SJSA1 (cell line): ENCODE measurements at regions not wholly inside any gene's neighbourhood (a gene's known extent, or its start where the extent isn't known, plus 50 kb on each side); places are given as distances from the start of the nearest gene placed in this dataset.

Experiments
- DNase-seq, 2 experiments: peaks; one replicate each; pipeline ENCODE4 v3.0.0-alpha.2; 2015 to 2020; ENCODE audit warnings: low spot score in 2 of 2, low read depth in 1 of 2
- H3K27ac ChIP-seq: fragments of 250-450 bp; sonication (Bioruptor Pico); 2 replicates; pipeline ENCODE4 v1.5.1; 2020; ENCODE audit warnings: mild to moderate bottlenecking, moderate library complexity
- H3K27me3 ChIP-seq: fragments of 250-450 bp; sonication (Bioruptor Pico); replicated peaks from 2 replicates; pipeline ENCODE4 v1.5.1; 2020; ENCODE audit warnings: mild to moderate bottlenecking, moderate library complexity
- H3K36me3 ChIP-seq: fragments of 250-450 bp; sonication (Bioruptor Pico); 2 replicates; pipeline ENCODE4 v1.5.1; 2020; ENCODE audit warnings: mild to moderate bottlenecking
- H3K4me1 ChIP-seq: fragments of 250-450 bp; sonication (Bioruptor Pico); replicated peaks from 2 replicates; pipeline ENCODE4 v1.6.1; 2021; ENCODE audit warnings: mild to moderate bottlenecking
- H3K4me3 ChIP-seq: fragments of 250-450 bp; sonication (Bioruptor Pico); 2 replicates; pipeline ENCODE4 v1.5.1; 2020; ENCODE audit warnings: mild to moderate bottlenecking
- H3K9me3 ChIP-seq: fragments of 250-450 bp; sonication (Bioruptor Pico); replicated peaks from 2 replicates; pipeline ENCODE4 v1.5.1; 2020; ENCODE audit warnings: mild to moderate bottlenecking

GRCh38 chr2:234628953-234629352, 132.1 kb upstream of the ARL4C start:
- Histone ChIP-seq H3K36me3 (no peaks in the 10 kb centered on the region), H3K27ac (no peak overlapping the region), H3K4me1 (peaks cover 48% of the 10 kb centered on the region), H3K9me3 (no peaks in the 10 kb centered on the region), H3K4me3 (no peak overlapping the region), H3K27me3 (no peaks in the 10 kb centered on the region)
- DNase-seq: no peak

- Histone ChIP-seq H3K9me3 (no peaks in the 10 kb centered on the region), H3K4me1 (peaks cover 50% of the 10 kb centered on the region), H3K36me3 (no peaks in the 10 kb centered on the region), H3K27me3 (no peaks in the 10 kb centered on the region), H3K27ac (no peak overlapping the region), H3K4me3 (no peak overlapping the region)
- DNase-seq: peak in 1 of 2 experiments; percentile 5
These were observed 130.4 kb upstream of the ARL4C start for GRCh38 chr2:234627308-234627707.

- H3K27ac ChIP-seq: no peak overlapping the region
- no peak overlapping the region for H3K4me3 ChIP-seq
- peaks cover 50% of the 10 kb centered on the region for H3K4me1 ChIP-seq
- H3K36me3 ChIP-seq: no peaks in the 10 kb centered on the region
- peak in 1 of 2 experiments; percentile 17 for DNase-seq
- H3K9me3 ChIP-seq: no peaks in the 10 kb centered on the region
- H3K27me3 ChIP-seq: no peaks in the 10 kb centered on the region
These were observed 129.8 kb upstream of the ARL4C start for GRCh38 chr2:234626566-234627130.

GRCh38 chr2:234625626-234626250, 128.9 kb upstream of the ARL4C start:
- Histone ChIP-seq H3K4me3 (no peak overlapping the region), H3K9me3 (no peaks in the 10 kb centered on the region), H3K36me3 (no peaks in the 10 kb centered on the region), H3K27ac (no peak overlapping the region), H3K4me1 (peaks cover 50% of the 10 kb centered on the region), H3K27me3 (no peaks in the 10 kb centered on the region)
- peak in 1 of 2 experiments; percentile 2 for DNase-seq

- H3K4me1 ChIP-seq: peaks cover 42% of the 10 kb centered on the region
- no peaks in the 10 kb centered on the region for H3K36me3 ChIP-seq
- no peak for DNase-seq
- no peaks in the 10 kb centered on the region for H3K9me3 ChIP-seq
- no peaks in the 10 kb centered on the region for H3K27me3 ChIP-seq
- H3K4me3 ChIP-seq: no peak overlapping the region
- H3K27ac ChIP-seq: peak overlapping the region; percentile 90
These were observed 126.7 kb upstream of the ARL4C start for GRCh38 chr2:234623521-234623991.

GRCh38 chr2:234621120-234621519, 124.2 kb upstream of the ARL4C start:
- Histone ChIP-seq H3K4me3 (no peak overlapping the region), H3K27me3 (no peaks in the 10 kb centered on the region), H3K27ac (peak overlapping the region; percentile 90), H3K4me1 (peaks cover 42% of the 10 kb centered on the region), H3K36me3 (no peaks in the 10 kb centered on the region), H3K9me3 (no peaks in the 10 kb centered on the region)
- DNase-seq: peak in 1 of 2 experiments; percentile 34

- H3K27me3 ChIP-seq: no peaks in the 10 kb centered on the region
- H3K27ac ChIP-seq: no peak overlapping the region
- no peak overlapping the region for H3K4me3 ChIP-seq
- no peaks in the 10 kb centered on the region for H3K9me3 ChIP-seq
- no peak for DNase-seq
- H3K36me3 ChIP-seq: no peaks in the 10 kb centered on the region
- H3K4me1 ChIP-seq: peaks cover 42% of the 10 kb centered on the region
These were observed 123.1 kb upstream of the ARL4C start for GRCh38 chr2:234620018-234620417.

- DNase-seq: no peak
- no peak overlapping the region for H3K27ac ChIP-seq
- H3K36me3 ChIP-seq: no peaks in the 10 kb centered on the region
- H3K9me3 ChIP-seq: no peaks in the 10 kb centered on the region
- H3K4me1 ChIP-seq: peaks cover 9% of the 10 kb centered on the region
- no peaks in the 10 kb centered on the region for H3K27me3 ChIP-seq
- H3K4me3 ChIP-seq: no peak overlapping the region
These were observed 118.9 kb upstream of the ARL4C start for GRCh38 chr2:234615643-234616356.

GRCh38 chr2:234611209-234611608, 114.3 kb upstream of the ARL4C start:
- no peaks in the 10 kb centered on the region for H3K27me3 ChIP-seq
- H3K4me3 ChIP-seq: no peak overlapping the region
- H3K36me3 ChIP-seq: no peaks in the 10 kb centered on the region
- no peak overlapping the region for H3K27ac ChIP-seq
- no peaks in the 10 kb centered on the region for H3K9me3 ChIP-seq
- no peaks in the 10 kb centered on the region for H3K4me1 ChIP-seq
- DNase-seq: no peak

- no peaks in the 10 kb centered on the region for H3K36me3 ChIP-seq
- no peak overlapping the region for H3K4me3 ChIP-seq
- H3K27ac ChIP-seq: no peak overlapping the region
- DNase-seq: no peak
- H3K9me3 ChIP-seq: no peaks in the 10 kb centered on the region
- H3K27me3 ChIP-seq: no peaks in the 10 kb centered on the region
- H3K4me1 ChIP-seq: no peaks in the 10 kb centered on the region
These were observed 112.1 kb upstream of the ARL4C start for GRCh38 chr2:234608946-234609345.

- no peak overlapping the region for H3K4me3 ChIP-seq
- DNase-seq: no peak
- no peaks in the 10 kb centered on the region for H3K9me3 ChIP-seq
- no peaks in the 10 kb centered on the region for H3K4me1 ChIP-seq
- H3K36me3 ChIP-seq: no peaks in the 10 kb centered on the region
- H3K27ac ChIP-seq: no peak overlapping the region
- no peaks in the 10 kb centered on the region for H3K27me3 ChIP-seq
These were observed 110.8 kb upstream of the ARL4C start for GRCh38 chr2:234607691-234608090.

GRCh38 chr2:234606896-234607295, 110.0 kb upstream of the ARL4C start:
- Histone ChIP-seq H3K27me3 (no peaks in the 10 kb centered on the region), H3K4me3 (no peak overlapping the region), H3K4me1 (no peaks in the 10 kb centered on the region), H3K9me3 (no peaks in the 10 kb centered on the region), H3K27ac (no peak overlapping the region), H3K36me3 (no peaks in the 10 kb centered on the region)
- no peak for DNase-seq

- H3K9me3 ChIP-seq: no peaks in the 10 kb centered on the region; the same call in 1 of the 2 replicates
- H3K27me3 ChIP-seq: no peaks in the 10 kb centered on the region
- no peaks in the 10 kb centered on the region for H3K36me3 ChIP-seq
- H3K4me3 ChIP-seq: no peak overlapping the region
- no peak overlapping the region for H3K27ac ChIP-seq
- DNase-seq: no peak
- H3K4me1 ChIP-seq: 0 out of 2 replicates have a peak, but pooled peaks cover 4% of the 10 kb centered on the region
These were observed 106.7 kb upstream of the ARL4C start for GRCh38 chr2:234603619-234604018.

GRCh38 chr2:234601213-234601612, 104.3 kb upstream of the ARL4C start:
- Histone ChIP-seq H3K4me3 (no peak overlapping the region), H3K27me3 (no peaks in the 10 kb centered on the region), H3K36me3 (no peaks in the 10 kb centered on the region), H3K9me3 (no peaks in the 10 kb centered on the region; the same call in 1 of the 2 replicates), H3K27ac (no peak overlapping the region), H3K4me1 (peaks cover 13% of the 10 kb centered on the region)
- no peak for DNase-seq
